ENCODE measurements at regions not wholly inside any gene's neighbourhood (a gene's known extent, or its start where the extent isn't known, plus 50 kb on each side); places are given as distances from the start of the nearest gene placed in this dataset.

GRCh38 chr5:23840083-23840482, 332.7 kb downstream of the PRDM9 start:
- TF ChIP-seq POLR2A (IDR thresholded peaks at IDR 0.05) (no peak), CTCF (IDR thresholded peaks at IDR 0.05) (no peak)
